ENCODE measurements at regions not wholly inside any gene's neighbourhood (a gene's known extent, or its start where the extent isn't known, plus 50 kb on each side); places are given as distances from the start of the nearest gene placed in this dataset.
"Not testable (repeated sequence)": the region's sequence is repeated elsewhere in the genome, so short reads cannot be mapped to it uniquely, and the experiment has no call there.

GRCh38 chr16:85449191-85449884 is 163.8 kb upstream of the GSE1 start:
- Histone ChIP-seq H3K36me3 (no peaks in the 10 kb centered on the region), H3K9me3 (no peaks in the 10 kb centered on the region), H3K4me3 (no peak overlapping the region), H3K4me1 (peaks cover 25 to 27% of the 10 kb centered on the region in 2 donors), H3K27ac (peak overlapping the region; percentile 67 to 71 (median 68)), H3K27me3 (no peaks in the 10 kb centered on the region)
- in situ Hi-C loops (cut with MboI; ENCODE audit: low sequenced_read_pairs in 4 of 4) = no loop called here
- peak in 1 of 2 donors; percentile 48 for DNase-seq
- intact Hi-C loops (cut with DNase I; ENCODE audit: low total_unique reads) = no loop called here
- ATAC-seq = peak; percentile 38 to 50
- TF ChIP-seq POLR2A (IDR thresholded peaks at IDR 0.05) = no peak

DNA sequence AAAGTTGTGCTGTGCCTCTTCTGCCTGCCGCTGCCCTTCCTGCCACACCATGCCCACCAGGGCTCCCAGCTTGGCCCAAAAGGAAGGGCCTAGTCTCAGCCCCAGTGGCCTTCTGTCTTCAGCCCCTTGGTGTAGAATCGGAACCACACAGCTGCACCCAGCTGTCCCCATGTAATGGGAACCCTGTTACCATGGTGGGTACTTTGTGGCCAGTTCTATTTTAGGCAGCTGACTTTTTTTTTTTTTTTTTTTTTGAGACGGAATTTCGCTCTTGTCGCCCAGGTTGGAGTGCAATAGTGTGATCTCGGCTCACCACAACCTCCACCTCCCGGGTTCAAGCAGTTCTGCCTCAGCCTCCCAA is 163.3 kb upstream of the GSE1 start:
- in situ Hi-C loops (cut with MboI; ENCODE audit: low sequenced_read_pairs in 4 of 4) (no loop called here), intact Hi-C loops (cut with DNase I; ENCODE audit: low total_unique reads) (no loop called here)
- Histone ChIP-seq H3K9me3 (no peaks in the 10 kb centered on the region), H3K27me3 (no peaks in the 10 kb centered on the region), H3K4me1 (peaks cover 25 to 27% of the 10 kb centered on the region in 2 donors), H3K4me3 (no peak overlapping the region), H3K27ac (peak overlapping the region; percentile 67 to 71 (median 68)), H3K36me3 (no peaks in the 10 kb centered on the region)
- ATAC-seq = peak; percentile 65 to 69
- peak in 1 of 2 donors; percentile 54 for DNase-seq
- TF ChIP-seq, protein P1, sequence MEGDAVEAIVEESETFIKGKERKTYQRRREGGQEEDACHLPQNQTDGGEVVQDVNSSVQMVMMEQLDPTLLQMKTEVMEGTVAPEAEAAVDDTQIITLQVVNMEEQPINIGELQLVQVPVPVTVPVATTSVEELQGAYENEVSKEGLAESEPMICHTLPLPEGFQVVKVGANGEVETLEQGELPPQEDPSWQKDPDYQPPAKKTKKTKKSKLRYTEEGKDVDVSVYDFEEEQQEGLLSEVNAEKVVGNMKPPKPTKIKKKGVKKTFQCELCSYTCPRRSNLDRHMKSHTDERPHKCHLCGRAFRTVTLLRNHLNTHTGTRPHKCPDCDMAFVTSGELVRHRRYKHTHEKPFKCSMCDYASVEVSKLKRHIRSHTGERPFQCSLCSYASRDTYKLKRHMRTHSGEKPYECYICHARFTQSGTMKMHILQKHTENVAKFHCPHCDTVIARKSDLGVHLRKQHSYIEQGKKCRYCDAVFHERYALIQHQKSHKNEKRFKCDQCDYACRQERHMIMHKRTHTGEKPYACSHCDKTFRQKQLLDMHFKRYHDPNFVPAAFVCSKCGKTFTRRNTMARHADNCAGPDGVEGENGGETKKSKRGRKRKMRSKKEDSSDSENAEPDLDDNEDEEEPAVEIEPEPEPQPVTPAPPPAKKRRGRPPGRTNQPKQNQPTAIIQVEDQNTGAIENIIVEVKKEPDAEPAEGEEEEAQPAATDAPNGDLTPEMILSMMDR (IDR thresholded peaks at IDR 0.05 in 4 of 5, conservative IDR thresholded peaks at IDR 0.05 in 1 of 5) = no peak
- TF ChIP-seq POLR2A (IDR thresholded peaks at IDR 0.05) = no peak

- DNase-seq = not testable (repeated sequence)
These were observed 162.0 kb upstream of the GSE1 start for GRCh38 chr16:85451142-85451541.

GRCh38 chr16:85451641-85452363 is 161.3 kb upstream of the GSE1 start:
- H3K36me3 ChIP-seq = no peaks in the 10 kb centered on the region
- H3K4me1 ChIP-seq = peaks cover 25 to 27% of the 10 kb centered on the region in 2 donors
- intact Hi-C loops (cut with DNase I; ENCODE audit: low total_unique reads) = no loop called here
- in situ Hi-C loops (cut with MboI; ENCODE audit: low sequenced_read_pairs in 4 of 4) = no loop called here
- no peaks in the 10 kb centered on the region for H3K27me3 ChIP-seq
- no peaks in the 10 kb centered on the region for H3K9me3 ChIP-seq
- ATAC-seq = no peak
- no peak overlapping the region for H3K27ac ChIP-seq
- DNase-seq = no peak
- TF ChIP-seq, protein P1 (IDR thresholded peaks at IDR 0.05 in 4 of 5, conservative IDR thresholded peaks at IDR 0.05 in 1 of 5) = no peak
- no peak for TF ChIP-seq POLR2A (IDR thresholded peaks at IDR 0.05)
- no peak overlapping the region for H3K4me3 ChIP-seq

More at GRCh38 chr16:85451142-85451541, 162.0 kb upstream of the GSE1 start:
- H3K36me3 ChIP-seq; H3K27me3 ChIP-seq; intact Hi-C loops (cut with DNase I; ENCODE audit: low total_unique reads); H3K27ac ChIP-seq; H3K4me3 ChIP-seq; in situ Hi-C loops (cut with MboI; ENCODE audit: low sequenced_read_pairs in 4 of 4); ATAC-seq; H3K9me3 ChIP-seq: not testable (repeated sequence)
- peaks cover 25 to 27% of the 10 kb centered on the region in 2 donors for H3K4me1 ChIP-seq

GRCh38 chr16:85452364-85453193 is 160.5 kb upstream of the GSE1 start:
- intact Hi-C loops (cut with DNase I; ENCODE audit: low total_unique reads) (no loop called here), in situ Hi-C loops (cut with MboI; ENCODE audit: low sequenced_read_pairs in 4 of 4) (no loop called here)
- TF ChIP-seq, protein P1 (IDR thresholded peaks at IDR 0.05 in 4 of 5, conservative IDR thresholded peaks at IDR 0.05 in 1 of 5) = no peak
- no peak for TF ChIP-seq POLR2A (IDR thresholded peaks at IDR 0.05)
- ATAC-seq (no peak), DNase-seq (no peak)
- no peaks in the 10 kb centered on the region for H3K27me3 ChIP-seq
- no peak overlapping the region for H3K4me3 ChIP-seq
- H3K9me3 ChIP-seq = no peaks in the 10 kb centered on the region
- no peaks in the 10 kb centered on the region for H3K36me3 ChIP-seq
- H3K27ac ChIP-seq = no peak overlapping the region
- peaks cover 23% of the 10 kb centered on the region in 2 donors for H3K4me1 ChIP-seq
